ENCODE measurements at regions not wholly inside any gene's neighbourhood (a gene's known extent, or its start where the extent isn't known, plus 50 kb on each side); places are given as distances from the start of the nearest gene placed in this dataset.

DNA sequence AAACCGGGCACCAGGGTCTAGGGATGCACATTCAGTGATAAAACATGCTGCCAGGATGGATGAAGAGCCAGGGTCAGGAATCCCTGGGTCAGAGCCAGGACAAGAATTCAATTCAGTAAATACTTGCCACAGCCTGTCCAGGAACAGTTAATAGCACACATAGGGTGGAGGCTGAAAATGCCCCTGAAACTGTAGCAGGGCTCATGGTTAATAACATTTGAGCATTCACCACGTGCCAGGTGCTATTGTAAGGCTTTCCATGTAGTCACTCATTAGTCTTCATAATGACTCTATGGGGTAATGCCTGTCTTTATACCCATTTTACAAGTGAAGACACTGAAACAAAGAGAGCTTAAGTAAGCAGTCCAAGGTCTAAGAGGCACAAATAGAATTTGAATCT lies 296.3 kb downstream of the LRFN2 start:
- TF ChIP-seq POLR2A (IDR thresholded peaks at IDR 0.05): no peak
- TF ChIP-seq, protein P1, sequence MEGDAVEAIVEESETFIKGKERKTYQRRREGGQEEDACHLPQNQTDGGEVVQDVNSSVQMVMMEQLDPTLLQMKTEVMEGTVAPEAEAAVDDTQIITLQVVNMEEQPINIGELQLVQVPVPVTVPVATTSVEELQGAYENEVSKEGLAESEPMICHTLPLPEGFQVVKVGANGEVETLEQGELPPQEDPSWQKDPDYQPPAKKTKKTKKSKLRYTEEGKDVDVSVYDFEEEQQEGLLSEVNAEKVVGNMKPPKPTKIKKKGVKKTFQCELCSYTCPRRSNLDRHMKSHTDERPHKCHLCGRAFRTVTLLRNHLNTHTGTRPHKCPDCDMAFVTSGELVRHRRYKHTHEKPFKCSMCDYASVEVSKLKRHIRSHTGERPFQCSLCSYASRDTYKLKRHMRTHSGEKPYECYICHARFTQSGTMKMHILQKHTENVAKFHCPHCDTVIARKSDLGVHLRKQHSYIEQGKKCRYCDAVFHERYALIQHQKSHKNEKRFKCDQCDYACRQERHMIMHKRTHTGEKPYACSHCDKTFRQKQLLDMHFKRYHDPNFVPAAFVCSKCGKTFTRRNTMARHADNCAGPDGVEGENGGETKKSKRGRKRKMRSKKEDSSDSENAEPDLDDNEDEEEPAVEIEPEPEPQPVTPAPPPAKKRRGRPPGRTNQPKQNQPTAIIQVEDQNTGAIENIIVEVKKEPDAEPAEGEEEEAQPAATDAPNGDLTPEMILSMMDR (IDR thresholded peaks at IDR 0.05): no peak
- no peak for TF ChIP-seq POLR2AphosphoS5 (IDR thresholded peaks at IDR 0.05)
- no peak for TF ChIP-seq EP300 (IDR thresholded peaks at IDR 0.05)

All from sigmoid colon (tissue), 4 donors.